ENCODE measurements at regions not wholly inside any gene's neighbourhood (a gene's known extent, or its start where the extent isn't known, plus 50 kb on each side); places are given as distances from the start of the nearest gene placed in this dataset.

- H3K79me2 ChIP-seq (ENCODE audit: insufficient read depth, low read length), result no peaks in the 10 kb centered on the region
- H3K9ac ChIP-seq (ENCODE audit: low read depth, low read length), result no peak overlapping the region
- H2AFZ ChIP-seq (ENCODE audit: low read depth, low read length), result no peak overlapping the region
- TF ChIP-seq CTCF (IDR thresholded peaks at IDR 0.05; ENCODE audit: borderline replicate concordance, extremely low read depth, low read length, poor library complexity, severe bottlenecking), result no peak
- TF ChIP-seq EZH2 (IDR thresholded peaks at IDR 0.05; ENCODE audit: borderline replicate concordance, low read depth, low read length, severe bottlenecking), result no peak
- no peak overlapping the region for H3K27ac ChIP-seq (ENCODE audit: low read length)
- H3K27me3 ChIP-seq (ENCODE audit: insufficient read depth, low read length, poor library complexity), result no peaks in the 10 kb centered on the region
- no peak for DNase-seq
- no peak overlapping the region for H3K4me2 ChIP-seq (ENCODE audit: insufficient read depth, low read length)
- H4K20me1 ChIP-seq (ENCODE audit: insufficient read depth, low read length), result no peaks in the 10 kb centered on the region
- no peaks in the 10 kb centered on the region for H3K36me3 ChIP-seq (ENCODE audit: insufficient read depth, low read length)
- H3K9me3 ChIP-seq (ENCODE audit: insufficient read depth, low read length, severe bottlenecking), result no peaks in the 10 kb centered on the region
- no peak overlapping the region for H3K4me3 ChIP-seq (ENCODE audit: low read depth in 1 of 2, low read length in 2 of 2)
- ATAC-seq (ENCODE audit: insufficient read depth, low read depth), result no peak
- H3K4me1 ChIP-seq (ENCODE audit: insufficient read depth, low read length), result no peaks in the 10 kb centered on the region
These were observed 49.9 kb upstream of the PLSCR4 start for GRCh38 chr3:146300768-146301167.

All from DND-41 (cell line).